Gastrocnemius medialis (tissue), 4 donors: ENCODE measurements at regions not wholly inside any gene's neighbourhood (a gene's known extent, or its start where the extent isn't known, plus 50 kb on each side); places are given as distances from the start of the nearest gene placed in this dataset.

Experiments
- CTCF ChIP-seq, 5 experiments: fragments of 450-650 bp in 3 of 5; fragments of 200-600 bp in 2 of 5; sonication (generic) in 2 of 5; IDR thresholded peaks in 4 of 5; conservative IDR thresholded peaks in 1 of 5; 1 replicate in 4 of 5; 2 replicates in 1 of 5; pipeline ENCODE4 v1.5.1; 2016 to 2019; ENCODE audit warnings: antibody characterized with exemption in 5 of 5, mild to moderate bottlenecking in 3 of 5, moderate library complexity in 3 of 5
- POLR2A ChIP-seq, 2 donors: fragments of 450-650 bp; IDR thresholded peaks; one replicate each; pipeline ENCODE4 v1.6.1; 2017; ENCODE audit warnings: antibody characterized with exemption in 2 of 2, mild to moderate bottlenecking in 2 of 2, moderate library complexity in 2 of 2

GRCh38 chr2:41910126-41910525, 137.7 kb upstream of the PKDCC start:
- no peak for TF ChIP-seq CTCF (IDR thresholded peaks at IDR 0.05 in 4 of 5, conservative IDR thresholded peaks at IDR 0.05 in 1 of 5)
- TF ChIP-seq POLR2A (IDR thresholded peaks at IDR 0.05): no peak
